A673 (cell line): ENCODE measurements at regions not wholly inside any gene's neighbourhood (a gene's known extent, or its start where the extent isn't known, plus 50 kb on each side); places are given as distances from the start of the nearest gene placed in this dataset.

Experiments
- CTCF ChIP-seq: fragments of 300-800, 200-600 bp; sonication (generic); conservative IDR thresholded peaks from 2 replicates; pipeline ENCODE4 v1.5.1; 2017; ENCODE audit warnings: low read depth, mild to moderate bottlenecking, antibody characterized with exemption, low read length, moderate library complexity, mixed read lengths
- EZH2 ChIP-seq: fragments of 200-600 bp; sonication (generic); IDR thresholded peaks from 2 replicates; pipeline ENCODE4 v1.6.1; 2017; ENCODE audit warnings: borderline replicate concordance, low read depth, mild to moderate bottlenecking, mixed read lengths, antibody characterized with exemption, low read length; ENCODE audit not compliant: poor library complexity, severe bottlenecking

- no peak for TF ChIP-seq CTCF
- TF ChIP-seq EZH2: no peak
Measured at GRCh38 chr3:83403927-83404326, 1554.9 kb upstream of the CADM2 start.
